ENCODE measurements at regions not wholly inside any gene's neighbourhood (a gene's known extent, or its start where the extent isn't known, plus 50 kb on each side); places are given as distances from the start of the nearest gene placed in this dataset.

DNA sequence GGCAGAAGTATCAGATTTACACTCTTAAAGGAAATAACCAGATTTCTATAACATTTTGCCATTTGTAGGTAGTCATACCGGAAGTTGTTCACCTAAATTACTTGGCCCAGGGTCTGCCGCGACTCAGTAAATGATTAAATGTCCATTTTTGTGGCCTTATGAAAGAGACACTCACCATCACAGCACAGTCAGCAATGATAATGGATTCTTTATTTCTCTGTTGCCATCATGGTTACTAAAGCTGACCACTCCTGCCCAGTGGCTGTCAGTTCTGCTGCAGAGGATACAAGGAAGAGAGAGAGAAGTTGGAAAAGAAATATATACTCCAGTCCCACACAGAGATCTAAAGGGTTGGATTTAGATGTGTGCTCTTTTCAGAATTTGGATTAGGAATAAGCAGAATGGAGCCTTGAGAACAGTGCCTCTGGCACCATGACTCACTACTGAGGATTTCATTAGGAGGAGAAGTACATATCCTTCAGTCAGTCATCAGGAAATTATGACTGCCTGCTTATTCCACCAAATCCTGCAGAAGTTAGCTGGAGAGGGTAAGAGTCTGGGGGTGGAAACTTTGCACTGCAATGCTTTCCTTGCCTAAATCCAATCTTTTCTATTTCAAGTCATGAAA, 72.8 kb upstream of the EFNA5 start:
- Histone ChIP-seq H2AFZ (ENCODE audit: control insufficient read depth, low read depth, low read length) (no peak overlapping the region), H3K9me3 (replicated peaks; ENCODE audit: control insufficient read depth, insufficient read depth, low read length) (no peaks in the 10 kb centered on the region; the same call in 2 of the 3 replicates), H3K4me1 (ENCODE audit: control insufficient read depth, insufficient read depth, low read length) (no peaks in the 10 kb centered on the region), H3K36me3 (ENCODE audit: control insufficient read depth in 2 of 2, insufficient read depth in 2 of 2, low read length in 1 of 2) (no peaks in the 10 kb centered on the region), H3K4me2 (ENCODE audit: control insufficient read depth, insufficient read depth) (no peak overlapping the region), H3K79me2 (ENCODE audit: control insufficient read depth, insufficient read depth, low read length) (no peaks in the 10 kb centered on the region), H3K27ac (ENCODE audit: control insufficient read depth, insufficient read depth) (no peak overlapping the region), H4K20me1 (ENCODE audit: control insufficient read depth, insufficient read depth) (no peaks in the 10 kb centered on the region), H3K27me3 (replicated peaks in 1 of 2; ENCODE audit: control insufficient read depth in 2 of 2, insufficient read depth in 2 of 2, low read length in 1 of 2) (no peaks in the 10 kb centered on the region; a peak in 1 of 4 replicates), H3K4me3 (no peak overlapping the region), H3K9ac (ENCODE audit: control insufficient read depth, insufficient read depth, low read length) (no peak overlapping the region)
- in situ Hi-C loops (cut with MboI), result no loop called here
- WGBS (ENCODE audit: insufficient coverage, insufficient replicate concordance, low lambda C conversion rate, missing lambda C conversion rate), result 65% methylated on average over 3 of the region's 3 CpGs
- ChIA-PET CTCF (interaction anchor here (1.0 kb wide), 1 partner anchor 31 kb away, joined by 3 read pairs; no protein-coding TSS in a partner anchor), POLR2A (no interaction called here), SMC1A (ENCODE audit: uncharacterized antibody, unreplicated experiment) (interaction anchor here (0.7 to 1.3 kb wide), 4 partner anchors 14 to 67 kb away, joined by 3 to 4 read pairs (median 3); no protein-coding TSS in a partner anchor), RAD21 (ENCODE audit: unreplicated experiment) (no interaction called here)
- DNase-seq (ENCODE audit: low read depth, low spot score) (no peak), FAIRE-seq (no peak), ATAC-seq (no peak)
- TF ChIP-seq STAT3 (IDR thresholded peaks at IDR 0.05; ENCODE audit: low read depth, low read length), result no peak
- no peak for TF ChIP-seq BCLAF1 (IDR thresholded peaks at IDR 0.05)
- no peak for TF ChIP-seq MEF2B (IDR thresholded peaks at IDR 0.05; ENCODE audit: partially characterized antibody, poor library complexity, severe bottlenecking)
- TF ChIP-seq EGR1 (IDR thresholded peaks at IDR 0.05; ENCODE audit: borderline replicate concordance in 1 of 2, low read depth in 2 of 2, low read length in 2 of 2), result no peak
- no peak for TF ChIP-seq CBX3 (IDR thresholded peaks at IDR 0.05; ENCODE audit: borderline replicate concordance, low read depth)
- TF ChIP-seq CREM (IDR thresholded peaks at IDR 0.05; ENCODE audit: low read depth), result no peak
- TF ChIP-seq NR2C2 (IDR thresholded peaks at IDR 0.05; ENCODE audit: borderline replicate concordance, control insufficient read depth, insufficient read length, low read depth), result no peak
- TF ChIP-seq ATF2 (IDR thresholded peaks at IDR 0.05; ENCODE audit: low read length), result no peak
- TF ChIP-seq MTA2 (IDR thresholded peaks at IDR 0.05; ENCODE audit: low read depth), result no peak
- TF ChIP-seq EED (IDR thresholded peaks at IDR 0.05; ENCODE audit: low read depth), result no peak
- no peak for TF ChIP-seq SMC3 (IDR thresholded peaks at IDR 0.05; ENCODE audit: borderline replicate concordance, low read length)
- no peak for TF ChIP-seq SPI1 (IDR thresholded peaks at IDR 0.05; ENCODE audit: borderline replicate concordance, insufficient read depth, low read depth, low read length)
- TF ChIP-seq, protein P1, sequence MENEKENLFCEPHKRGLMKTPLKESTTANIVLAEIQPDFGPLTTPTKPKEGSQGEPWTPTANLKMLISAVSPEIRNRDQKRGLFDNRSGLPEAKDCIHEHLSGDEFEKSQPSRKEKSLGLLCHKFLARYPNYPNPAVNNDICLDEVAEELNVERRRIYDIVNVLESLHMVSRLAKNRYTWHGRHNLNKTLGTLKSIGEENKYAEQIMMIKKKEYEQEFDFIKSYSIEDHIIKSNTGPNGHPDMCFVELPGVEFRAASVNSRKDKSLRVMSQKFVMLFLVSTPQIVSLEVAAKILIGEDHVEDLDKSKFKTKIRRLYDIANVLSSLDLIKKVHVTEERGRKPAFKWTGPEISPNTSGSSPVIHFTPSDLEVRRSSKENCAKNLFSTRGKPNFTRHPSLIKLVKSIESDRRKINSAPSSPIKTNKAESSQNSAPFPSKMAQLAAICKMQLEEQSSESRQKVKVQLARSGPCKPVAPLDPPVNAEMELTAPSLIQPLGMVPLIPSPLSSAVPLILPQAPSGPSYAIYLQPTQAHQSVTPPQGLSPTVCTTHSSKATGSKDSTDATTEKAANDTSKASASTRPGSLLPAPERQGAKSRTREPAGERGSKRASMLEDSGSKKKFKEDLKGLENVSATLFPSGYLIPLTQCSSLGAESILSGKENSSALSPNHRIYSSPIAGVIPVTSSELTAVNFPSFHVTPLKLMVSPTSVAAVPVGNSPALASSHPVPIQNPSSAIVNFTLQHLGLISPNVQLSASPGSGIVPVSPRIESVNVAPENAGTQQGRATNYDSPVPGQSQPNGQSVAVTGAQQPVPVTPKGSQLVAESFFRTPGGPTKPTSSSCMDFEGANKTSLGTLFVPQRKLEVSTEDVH (IDR thresholded peaks at IDR 0.05; ENCODE audit: low read depth, partially characterized antibody), result no peak
- intact Hi-C loops (cut with micrococcal nuclease; ENCODE audit: unreplicated experiment), result no loop called here
- no TSS peak for BruUV-seq (replicated peaks)

All from GM12878 (cell line).